Sciatic nerve (tissue), 2 donors: ENCODE measurements at regions not wholly inside any gene's neighbourhood (a gene's known extent, or its start where the extent isn't known, plus 50 kb on each side); places are given as distances from the start of the nearest gene placed in this dataset.
"Not testable (repeated sequence)": the region's sequence is repeated elsewhere in the genome, so short reads cannot be mapped to it uniquely, and the experiment has no call there.

Experiments
- ATAC-seq: fragments of 200-7000 bp; cut with Tn5 transposase; one replicate; pipeline ENCODE4 v1.9.1; 2020; ENCODE audit warnings: mild to moderate bottlenecking, moderate library complexity
- DNase-seq: peaks from one replicate; pipeline ENCODE4 v3.0.0-alpha.2; 2020; ENCODE audit warnings: low spot score
- intact Hi-C: fragments of 100-400 bp; cut with DNase I; formaldehyde crosslinking; loops from one replicate; pipeline ENCODE4 v1.14.2; 2022
- donor health status: DM: no; HTN: no; CAD: no.
- donor health status: DM: no; HTN: no; CAD: no.

DNA sequence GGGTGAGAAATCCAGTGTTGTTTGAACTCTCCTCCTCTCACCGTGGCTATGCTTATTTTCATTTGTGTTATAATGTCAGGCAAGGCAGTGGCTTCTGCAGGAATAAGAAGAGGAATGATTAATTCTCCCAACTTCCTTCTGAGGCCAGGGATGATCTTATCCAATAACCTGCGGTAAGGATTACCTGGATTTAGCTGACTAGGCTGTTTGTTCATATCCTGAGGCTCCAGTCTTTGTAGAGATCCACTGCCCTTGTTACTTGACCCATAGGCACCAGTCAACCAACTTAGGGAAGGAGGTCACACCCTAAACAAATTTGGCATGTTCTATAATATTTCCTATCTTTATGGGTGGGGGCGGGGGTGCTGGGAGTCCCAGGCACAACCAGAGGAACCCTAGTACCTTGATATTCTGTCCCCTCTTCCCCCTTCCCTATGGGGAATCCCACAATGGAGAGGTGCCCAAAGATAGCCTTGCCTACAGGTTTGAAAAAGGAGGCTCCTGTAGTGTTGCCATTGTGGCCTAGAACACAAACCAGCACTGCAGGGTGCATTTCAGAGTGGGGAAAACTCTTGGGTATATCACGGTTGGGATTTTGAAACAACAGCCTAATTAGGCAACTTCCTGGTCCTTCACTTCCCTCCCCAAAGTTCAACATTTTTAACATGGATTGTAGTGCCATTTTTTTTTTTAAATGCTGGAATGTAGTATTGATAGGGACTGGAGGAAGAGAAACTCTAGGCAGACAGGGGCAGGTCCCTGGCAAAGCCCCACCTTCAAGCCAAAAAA, 977.5 kb upstream of the SPRY2 start:
- intact Hi-C loops = loop anchor here (5.0 kb wide), 1 partner anchor 1446 kb away; no protein-coding TSS in a partner anchor
- no peak for ATAC-seq
- no peak for DNase-seq

DNA sequence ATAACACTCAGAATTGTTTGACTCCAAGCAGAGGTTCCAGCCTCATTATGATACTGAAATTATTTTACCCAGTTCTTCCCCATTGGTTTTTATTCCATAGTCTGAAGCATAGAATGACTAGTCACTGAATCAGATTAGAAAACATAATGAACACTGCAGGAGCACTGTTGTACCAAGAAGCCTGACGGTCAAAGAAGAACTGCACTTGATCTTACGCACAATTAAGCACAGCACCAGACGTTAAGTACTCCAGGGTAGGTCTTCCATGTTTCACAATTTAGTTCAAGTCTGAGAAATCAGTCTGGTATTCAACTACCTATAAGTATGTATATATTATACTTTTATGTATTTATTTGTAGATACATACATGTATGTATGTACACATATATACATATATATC, 973.5 kb upstream of the SPRY2 start:
- intact Hi-C loops = no loop called here
- no peak for DNase-seq
- no peak for ATAC-seq

DNA sequence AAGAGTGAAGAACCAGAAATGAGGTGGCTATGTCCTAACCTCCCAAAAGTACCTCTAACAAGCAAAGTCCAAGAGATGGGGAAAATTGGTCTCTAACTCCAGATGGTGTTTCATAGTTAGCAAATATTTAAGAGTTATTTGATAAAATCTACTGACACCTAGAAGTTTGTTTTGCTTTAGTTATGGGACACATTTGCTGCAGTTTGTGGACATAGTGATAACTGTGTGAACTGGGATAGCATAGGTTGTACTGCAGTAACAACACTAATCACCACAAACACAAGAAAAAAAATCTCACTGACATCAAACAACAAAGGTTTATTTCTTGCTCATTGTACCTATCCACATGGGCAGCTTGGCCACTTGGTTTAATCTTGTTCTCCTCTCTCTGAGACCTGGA, 965.0 kb upstream of the SPRY2 start:
- intact Hi-C loops = no loop called here
- DNase-seq (no peak), ATAC-seq (no peak)

DNA sequence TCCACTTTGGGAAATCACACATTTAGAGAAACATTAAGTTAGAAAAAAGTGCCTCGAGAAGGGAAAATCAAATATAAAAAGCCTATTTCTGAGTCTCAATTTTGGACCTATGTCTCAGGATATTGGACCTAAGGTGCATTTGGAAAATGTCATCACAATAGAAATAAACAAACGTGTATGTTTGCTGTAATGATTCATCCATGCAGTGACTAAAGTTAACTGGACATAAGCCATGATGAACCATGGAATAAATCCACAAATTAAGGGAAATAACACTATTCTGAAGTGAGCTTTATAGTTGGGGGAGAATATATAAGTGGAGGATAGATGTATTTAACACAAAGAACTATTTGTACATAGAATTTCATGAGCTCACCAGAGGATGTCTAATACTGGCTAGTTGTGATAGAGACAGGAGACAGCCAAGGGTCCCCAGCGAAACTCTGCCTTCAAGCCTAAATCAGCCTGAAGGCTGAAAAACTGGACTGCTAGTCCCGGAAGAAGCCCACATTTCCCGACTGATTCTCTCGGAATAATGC, 963.3 kb upstream of the SPRY2 start:
- intact Hi-C loops = no loop called here
- ATAC-seq (no peak), DNase-seq (no peak)

DNA sequence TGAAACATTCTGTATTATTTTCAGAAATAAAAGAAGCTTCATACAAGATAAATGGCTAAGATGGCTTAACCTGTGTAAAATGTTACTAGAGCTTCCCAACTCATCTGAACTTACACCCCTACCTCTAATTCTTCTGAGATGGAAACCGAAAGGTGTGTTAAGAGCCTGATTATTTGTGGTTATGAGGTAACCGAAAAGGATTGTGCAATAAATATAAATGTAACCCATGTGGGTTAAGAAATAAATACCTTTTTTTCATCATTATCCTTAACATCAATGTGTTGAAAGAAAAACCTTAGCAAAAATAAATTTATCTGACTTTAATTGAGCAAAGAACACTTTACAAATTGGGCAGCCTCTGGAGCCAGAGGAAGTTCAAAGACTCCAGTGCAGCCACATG, 961.8 kb upstream of the SPRY2 start:
- intact Hi-C loops = no loop called here
- no peak for DNase-seq
- no peak for ATAC-seq

DNA sequence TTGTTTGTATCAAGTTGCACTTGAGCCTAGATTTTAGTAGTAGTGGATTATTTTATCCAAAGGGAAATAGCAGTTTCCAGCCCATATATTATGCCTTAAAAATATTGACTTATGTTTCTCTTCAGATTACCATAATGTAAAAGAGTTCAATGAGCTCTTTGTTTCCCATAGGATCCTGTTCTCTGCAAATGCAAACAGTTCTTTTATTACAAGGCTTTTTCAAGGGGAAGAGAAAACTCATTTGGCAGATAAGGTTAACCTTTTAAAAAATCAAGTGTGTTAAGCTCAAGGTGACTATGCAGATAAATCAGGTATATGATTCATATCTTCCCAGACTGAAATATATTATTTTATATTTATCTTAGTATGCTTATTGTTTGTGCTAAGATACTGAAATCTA, 961.2 kb upstream of the SPRY2 start:
- intact Hi-C loops = no loop called here
- ATAC-seq (no peak), DNase-seq (no peak)

DNA sequence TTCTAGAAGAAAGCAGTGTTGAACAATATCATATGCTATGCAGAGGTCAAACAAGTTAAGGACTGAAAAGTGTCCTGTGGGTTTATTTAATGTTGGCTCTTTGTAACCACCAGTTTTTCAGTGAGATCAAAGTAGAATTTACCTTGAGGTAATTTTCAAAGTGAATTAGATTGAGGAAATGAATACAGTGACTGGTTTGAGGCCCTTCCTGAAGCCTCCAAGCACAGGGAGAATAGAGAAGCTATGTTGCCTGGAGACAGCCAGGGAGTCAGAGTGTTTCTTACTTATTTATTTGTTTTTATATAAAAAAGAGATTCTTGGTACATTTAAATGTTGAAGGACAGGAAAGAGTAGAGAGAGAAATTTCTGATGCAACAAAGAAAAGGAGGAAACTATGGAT, 954.3 kb upstream of the SPRY2 start:
- ATAC-seq (no peak), DNase-seq (no peak)
- intact Hi-C loops = no loop called here

DNA sequence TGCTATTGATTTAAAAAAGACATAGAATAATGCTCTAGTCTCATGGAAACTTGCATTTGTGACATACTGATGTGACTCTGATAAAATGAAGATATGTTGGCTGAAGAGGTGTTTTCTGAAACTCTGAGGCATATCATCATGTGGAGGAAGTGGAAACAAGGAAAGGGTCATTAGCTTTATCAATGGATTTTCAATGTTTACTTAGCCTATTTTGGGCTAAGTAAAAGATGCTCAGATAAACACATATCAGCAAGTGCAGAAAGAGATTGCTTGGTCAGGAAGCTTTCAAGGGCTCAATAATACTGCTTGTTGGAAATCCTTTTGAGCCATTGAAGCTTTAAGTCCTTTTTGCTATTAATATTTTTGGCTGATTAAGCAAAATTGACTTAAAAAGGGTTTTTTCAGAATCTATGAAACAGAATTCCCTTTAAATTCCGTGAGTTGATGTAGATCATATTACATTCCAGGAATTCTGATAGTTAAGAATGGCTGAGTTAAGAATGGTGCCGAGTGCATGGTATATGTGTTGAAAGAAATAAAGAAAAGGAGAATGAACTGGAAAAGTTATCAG, 952.8 kb upstream of the SPRY2 start:
- DNase-seq (no peak), ATAC-seq (no peak)
- intact Hi-C loops = no loop called here

DNA sequence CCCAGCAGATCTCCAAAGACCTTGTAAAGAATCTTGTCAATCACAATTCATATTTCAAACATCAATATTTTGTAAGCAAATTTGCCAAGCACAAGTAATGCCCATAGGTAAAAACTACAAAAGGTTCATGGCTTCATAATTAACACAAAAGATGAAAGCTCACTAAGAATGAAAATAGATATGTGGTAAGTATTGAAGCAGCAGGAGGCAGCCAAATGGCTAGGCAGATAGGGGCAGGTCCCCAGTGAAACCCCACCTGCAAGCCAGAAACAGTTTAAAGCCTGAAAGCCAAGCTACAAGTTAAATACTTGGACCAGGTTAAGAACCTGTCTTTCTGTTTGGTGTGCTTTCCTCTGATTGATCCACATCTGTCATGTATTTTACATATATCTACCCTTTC, 942.6 kb upstream of the SPRY2 start:
- ATAC-seq (no peak), DNase-seq (no peak)
- intact Hi-C loops = no loop called here

DNA sequence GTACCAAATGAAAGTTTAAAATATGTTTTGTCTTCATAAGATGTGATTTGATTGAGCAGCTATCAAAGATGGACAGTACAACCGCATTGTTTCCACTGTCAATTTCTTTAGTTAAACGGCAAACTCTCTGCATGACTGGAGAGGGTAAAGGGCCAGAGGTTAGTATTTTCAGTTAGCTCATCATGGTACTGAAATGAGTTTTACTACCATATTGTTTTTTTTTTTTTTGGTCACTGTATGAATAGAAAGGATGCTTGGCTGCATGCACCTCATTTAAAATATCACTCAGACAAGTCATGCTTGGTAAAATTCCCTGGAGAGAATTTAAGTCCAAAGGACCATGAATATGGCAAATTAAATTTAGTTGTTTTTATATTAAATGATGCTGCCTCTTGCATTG, 942.1 kb upstream of the SPRY2 start:
- no peak for ATAC-seq
- intact Hi-C loops = no loop called here
- DNase-seq = no peak

DNA sequence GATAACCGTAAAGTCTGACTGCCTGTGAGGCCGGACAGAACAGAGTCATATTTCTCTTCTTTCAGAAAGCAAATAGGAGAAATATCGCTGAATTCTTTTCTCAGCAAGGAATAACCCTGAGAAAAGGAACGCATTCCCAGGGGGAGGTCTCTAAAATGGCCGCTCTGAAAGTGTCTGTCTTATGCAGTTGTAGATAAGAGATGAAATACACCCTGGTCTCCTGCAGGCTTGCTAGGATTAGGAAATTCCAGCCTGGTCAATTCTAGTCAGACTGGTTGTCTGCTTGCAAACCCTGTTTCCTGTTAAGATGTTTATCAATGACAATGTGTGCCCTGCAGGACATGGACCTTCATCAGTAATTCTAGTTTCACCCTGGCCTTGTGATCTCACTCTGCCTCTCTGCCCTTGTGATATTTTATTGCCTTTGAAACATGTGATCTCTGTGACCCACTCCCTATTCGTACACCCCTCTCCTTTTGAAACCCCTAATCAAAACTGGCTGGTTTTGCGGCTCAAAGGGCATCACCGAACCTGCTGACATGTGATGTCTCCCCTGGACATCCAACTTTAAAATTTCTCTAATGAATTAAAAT, 934.8 kb upstream of the SPRY2 start:
- ATAC-seq = no peak
- DNase-seq = no peak
- intact Hi-C loops = no loop called here

DNA sequence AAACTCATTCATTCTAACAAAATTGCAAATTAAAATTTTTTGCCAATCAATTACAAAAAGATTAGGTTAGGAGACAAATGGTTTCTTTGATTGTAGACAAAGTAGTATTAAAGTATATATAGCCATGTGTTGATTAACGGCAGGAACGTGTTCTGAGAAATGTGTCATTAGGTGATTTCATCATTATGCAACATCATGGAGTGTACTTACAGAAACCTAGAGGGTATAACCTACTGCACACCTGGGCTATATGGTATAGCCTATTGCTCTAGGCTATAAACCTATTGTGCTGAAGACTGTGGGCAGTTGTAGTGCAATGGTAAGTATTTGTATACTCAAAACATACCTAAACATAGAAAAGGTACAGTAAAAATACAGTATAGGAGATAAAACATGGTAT, 906.8 kb upstream of the SPRY2 start:
- DNase-seq (no peak), ATAC-seq (no peak)
- intact Hi-C loops = no loop called here

DNA sequence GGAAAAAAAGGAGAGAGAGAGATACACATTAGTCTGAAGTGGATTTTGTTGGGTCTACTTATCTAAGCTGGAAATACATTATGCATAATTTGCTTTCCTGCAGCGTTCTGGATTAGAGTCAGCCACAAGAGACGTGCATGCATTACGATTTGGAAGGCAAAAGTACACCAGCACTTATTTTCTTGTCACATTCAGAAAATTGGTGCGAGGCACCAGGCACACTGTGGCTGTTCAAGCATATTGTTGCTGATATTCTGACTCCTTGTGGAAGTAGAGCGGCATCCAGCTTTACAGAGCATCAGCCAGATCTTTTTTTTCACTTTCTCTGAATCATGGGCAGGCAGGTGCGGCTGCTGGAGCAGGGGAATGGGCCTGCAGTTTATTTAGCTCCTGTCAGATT, 905.6 kb upstream of the SPRY2 start:
- no peak for ATAC-seq
- no peak for DNase-seq
- intact Hi-C loops = no loop called here

DNA sequence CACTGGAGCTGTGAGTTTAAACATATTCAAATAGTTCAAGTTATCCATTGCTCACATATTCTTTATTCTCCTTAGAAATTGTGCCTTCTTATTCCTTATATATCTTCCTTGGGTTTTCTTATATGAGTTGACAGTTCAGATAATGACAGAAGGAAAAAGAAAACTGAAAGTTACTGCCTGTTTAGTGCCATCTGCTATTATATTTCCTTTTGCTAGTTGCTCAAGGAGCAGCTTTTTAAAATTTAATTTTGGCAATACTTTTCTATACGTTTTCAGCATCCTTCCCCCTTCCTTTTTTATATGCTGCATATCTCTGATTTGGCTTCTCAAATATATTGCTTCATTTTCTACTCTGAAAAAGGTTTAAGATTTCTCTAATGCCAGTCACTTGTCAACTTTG, 903.1 kb upstream of the SPRY2 start:
- intact Hi-C loops = no loop called here
- DNase-seq = no peak
- ATAC-seq = no peak

DNA sequence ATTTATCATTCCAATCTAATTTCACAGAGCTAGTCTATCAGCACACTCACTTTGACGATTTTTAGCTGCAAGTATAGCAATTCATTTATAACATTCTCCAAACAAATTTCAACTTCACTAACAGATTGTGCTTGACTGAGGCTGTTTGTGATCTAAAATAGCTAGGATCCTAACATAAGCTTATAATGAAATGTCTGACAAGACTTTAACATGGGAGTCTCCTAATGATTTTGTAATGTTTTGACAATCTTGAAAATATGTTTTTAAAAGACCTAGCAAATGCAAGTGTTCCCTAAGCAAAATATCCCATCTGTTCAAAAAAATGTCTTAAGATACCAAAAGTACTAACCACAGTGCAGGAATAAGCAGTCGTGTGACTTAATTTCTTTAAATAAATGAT, 889.5 kb upstream of the SPRY2 start:
- ATAC-seq = no peak
- intact Hi-C loops = no loop called here
- no peak for DNase-seq

DNA sequence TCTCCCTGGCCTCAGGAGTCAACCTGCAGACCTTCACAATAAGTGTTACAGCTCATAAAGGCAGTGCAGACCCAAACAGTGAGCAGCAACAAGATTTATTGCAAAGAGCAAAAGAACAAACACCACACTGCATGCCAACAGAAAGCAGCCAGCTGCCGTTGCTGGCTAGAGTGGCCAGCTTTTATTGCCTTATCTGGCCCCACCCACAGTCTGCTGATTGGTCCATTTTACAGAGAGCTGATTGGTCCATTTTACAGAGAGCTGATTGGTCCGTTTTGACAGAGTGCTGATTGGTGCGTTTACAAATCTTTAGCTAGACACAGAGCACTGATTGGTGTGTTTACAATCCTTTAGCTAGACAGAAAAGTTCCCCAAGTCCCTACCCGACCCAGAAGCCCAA, 885.9 kb upstream of the SPRY2 start:
- DNase-seq, intact Hi-C loops, ATAC-seq: not testable (repeated sequence)

DNA sequence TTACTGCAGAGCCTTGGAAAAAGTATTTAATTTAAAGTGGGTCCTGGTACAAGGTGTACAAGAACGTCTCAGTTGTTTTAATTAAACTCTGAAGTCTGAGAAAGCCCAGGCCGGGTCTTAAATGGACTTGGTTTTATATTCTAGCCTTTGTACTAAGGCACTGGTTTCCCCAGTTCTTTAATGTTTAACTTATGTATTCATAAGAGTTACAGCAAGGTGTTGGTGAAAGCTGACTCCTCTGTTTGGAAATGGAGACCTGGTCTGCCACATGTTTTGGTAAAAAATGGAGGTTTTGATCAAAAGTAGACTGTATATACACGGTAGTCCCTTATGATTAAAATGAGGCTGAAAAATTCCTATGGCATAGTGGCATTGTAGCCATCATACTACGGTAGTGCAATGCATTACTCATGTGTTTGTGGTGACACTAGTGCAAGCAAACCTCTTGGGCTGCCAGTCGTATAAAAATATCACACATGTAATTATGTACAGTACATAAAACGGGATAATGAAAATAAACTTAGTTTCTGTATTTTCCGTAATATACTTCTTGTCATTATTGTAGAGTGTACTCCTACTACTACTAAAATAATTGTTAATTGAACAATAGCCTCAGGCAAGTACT, 883.4 kb upstream of the SPRY2 start:
- intact Hi-C loops = no loop called here
- DNase-seq (no peak), ATAC-seq (no peak)

DNA sequence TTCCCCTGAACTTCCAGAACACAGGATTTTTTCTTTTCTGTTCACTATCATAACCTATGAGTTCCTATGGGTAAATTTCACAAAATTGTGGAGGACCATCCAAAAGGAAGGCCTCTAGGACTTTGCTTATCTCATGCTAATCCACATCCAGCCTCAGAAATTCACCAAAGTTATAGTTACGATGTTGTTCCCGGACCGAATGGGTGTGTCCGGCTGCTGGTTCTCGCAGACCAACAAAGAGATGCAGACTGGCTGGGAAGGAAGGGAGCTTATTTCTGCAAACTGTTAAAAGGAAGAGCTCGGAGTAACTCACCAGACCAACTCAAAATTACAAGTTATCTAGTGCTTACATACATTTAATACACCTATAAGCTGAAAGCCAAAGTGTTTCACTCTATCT, 882.9 kb upstream of the SPRY2 start:
- intact Hi-C loops = no loop called here
- ATAC-seq (no peak), DNase-seq (no peak)

DNA sequence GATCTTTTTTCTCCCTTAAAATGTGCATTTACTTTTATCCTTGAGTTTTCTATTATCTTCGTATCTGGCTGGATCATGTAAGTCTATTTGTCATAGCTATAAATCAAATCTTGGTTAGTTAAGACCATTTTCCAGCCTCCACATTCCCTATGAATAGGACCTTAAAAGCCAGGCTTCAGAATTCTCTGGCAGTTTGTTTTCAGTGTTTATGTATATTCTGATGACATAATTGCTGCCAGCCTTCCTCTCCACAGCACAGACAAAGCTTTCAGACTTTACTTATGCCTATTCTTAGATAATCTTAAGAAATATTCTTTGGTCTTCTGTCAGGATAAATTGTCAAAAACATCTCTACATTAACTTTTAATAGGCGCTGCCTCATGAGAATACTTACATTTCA, 870.8 kb upstream of the SPRY2 start:
- intact Hi-C loops = no loop called here
- DNase-seq (no peak), ATAC-seq (no peak)

DNA sequence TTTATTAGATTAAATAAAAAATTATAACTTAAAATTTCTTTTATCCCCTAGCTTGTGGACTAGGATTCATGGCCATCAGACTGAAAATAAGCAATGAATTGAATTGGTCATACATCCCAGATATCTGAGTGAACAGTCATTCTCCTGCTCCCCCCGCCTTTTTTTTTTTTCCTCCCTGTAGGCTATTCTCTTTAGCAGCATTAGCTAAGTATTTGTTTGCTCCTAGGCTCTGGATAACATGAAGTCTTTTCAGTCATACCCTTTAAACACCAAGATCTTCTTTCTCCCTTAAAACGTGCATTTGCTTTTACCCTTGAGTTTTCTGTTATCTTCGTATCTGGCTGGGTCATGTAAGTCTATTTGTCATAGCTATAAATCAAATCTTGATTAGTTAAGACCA, 866.7 kb upstream of the SPRY2 start:
- ATAC-seq (no peak), DNase-seq (no peak)
- intact Hi-C loops = no loop called here
